ENCODE measurements at regions not wholly inside any gene's neighbourhood (a gene's known extent, or its start where the extent isn't known, plus 50 kb on each side); places are given as distances from the start of the nearest gene placed in this dataset.

DNA sequence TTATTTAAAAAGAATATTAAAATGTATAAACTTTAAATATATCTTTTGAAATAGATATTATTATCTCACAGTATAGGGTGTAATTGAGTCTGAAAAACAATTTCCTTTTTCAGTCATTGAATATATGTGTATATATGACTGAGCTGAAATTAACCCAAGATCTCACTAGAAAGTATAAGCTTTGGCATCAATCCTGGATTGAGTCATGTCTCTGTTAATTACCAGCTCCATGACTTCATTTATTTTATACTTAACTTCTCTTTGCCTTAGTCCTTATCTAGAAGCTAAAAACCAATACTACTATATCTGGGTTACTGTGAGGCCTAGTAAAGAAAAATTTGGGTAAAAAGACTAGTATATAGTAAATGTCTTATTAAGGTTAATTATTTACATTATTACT, 1020.3 kb downstream of the LRFN5 start:
- Mint-ChIP-seq H3K27me3 (no peaks in the 10 kb centered on the region), H3K36me3 (no peaks in the 10 kb centered on the region), H3K9me3 (no peaks in the 10 kb centered on the region), H3K27ac (no peak overlapping the region), H3K4me1 (no peaks in the 10 kb centered on the region), H3K4me3 (no peak overlapping the region)
- ATAC-seq, result no peak

DNA sequence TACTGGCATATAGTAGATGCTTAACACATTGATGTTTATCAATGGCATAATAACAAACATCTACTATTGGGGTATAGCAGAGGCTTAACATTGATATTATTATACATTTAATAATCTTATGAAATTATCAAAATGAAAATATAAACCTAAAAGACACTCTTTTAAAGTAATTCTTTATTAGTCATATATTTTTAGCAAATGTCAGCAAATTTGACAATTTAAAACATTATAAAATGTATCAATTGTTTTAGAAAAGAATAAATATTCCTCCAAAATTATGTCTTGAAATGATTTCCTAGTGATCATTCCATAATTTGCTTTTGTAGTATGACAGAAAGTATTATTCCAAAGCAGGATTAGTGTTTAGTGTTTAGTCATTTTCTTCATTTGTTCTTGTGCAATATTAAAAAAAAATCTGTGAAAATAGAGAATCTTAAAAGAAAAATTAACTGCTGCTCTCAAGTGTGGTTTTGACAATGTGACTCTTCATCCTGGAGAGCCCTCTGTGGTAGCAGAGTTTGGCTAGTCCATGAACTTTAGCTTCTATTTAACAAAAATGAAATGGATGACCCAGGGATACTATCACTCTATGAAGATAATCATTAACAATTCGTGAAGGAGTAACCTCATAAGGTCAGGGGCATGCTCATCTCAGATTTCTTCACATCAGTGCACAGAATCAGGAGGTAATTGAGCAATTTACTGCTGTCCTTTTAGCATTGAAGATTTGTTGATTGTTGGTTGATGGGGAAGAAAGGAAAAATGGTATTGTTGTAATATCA, 1018.5 kb downstream of the LRFN5 start:
- no peaks in the 10 kb centered on the region for H3K27me3 Mint-ChIP-seq
- ATAC-seq, result no peak
- no peaks in the 10 kb centered on the region for H3K36me3 Mint-ChIP-seq
- no peaks in the 10 kb centered on the region for H3K9me3 Mint-ChIP-seq
- H3K4me3 Mint-ChIP-seq, result no peak overlapping the region
- no peak overlapping the region for H3K27ac Mint-ChIP-seq
- no peaks in the 10 kb centered on the region for H3K4me1 Mint-ChIP-seq

DNA sequence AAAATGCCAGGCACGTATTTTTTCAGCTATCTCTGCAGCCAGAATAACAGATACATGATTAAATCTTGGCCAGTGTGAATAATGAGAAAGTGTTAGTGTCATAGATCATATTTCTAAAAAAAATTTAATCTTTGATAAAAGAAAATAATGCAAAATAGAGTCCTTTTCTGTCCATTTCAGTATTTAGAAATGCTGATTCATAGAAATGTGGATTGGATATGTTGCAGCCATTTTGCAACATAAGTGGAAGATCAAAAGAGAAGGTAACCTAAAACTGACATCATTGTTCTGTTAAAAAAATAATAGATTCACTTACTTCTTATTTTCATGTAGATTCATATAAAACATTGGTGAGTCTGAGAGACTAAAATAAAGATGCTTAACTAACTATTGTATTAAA, 1010.3 kb downstream of the LRFN5 start:
- no peak for ATAC-seq

DNA sequence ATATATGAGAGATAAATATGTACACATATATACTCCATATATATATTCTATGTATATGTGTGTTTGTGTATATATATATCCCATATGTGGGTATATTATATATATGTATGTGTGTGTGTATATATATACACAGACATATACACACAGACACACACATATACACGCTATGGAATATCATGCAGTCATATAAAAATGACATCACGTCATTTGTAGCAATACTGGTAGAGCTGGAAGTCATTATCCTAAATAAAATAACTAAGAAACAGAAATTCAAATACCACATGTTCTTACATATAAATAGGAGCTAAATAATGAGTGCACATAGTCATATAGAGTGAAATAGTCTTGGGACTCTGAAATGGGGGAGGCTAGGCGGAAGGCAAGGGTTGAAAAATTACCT, 1000.2 kb downstream of the LRFN5 start:
- ATAC-seq, result no peak
- Mint-ChIP-seq H3K4me3 (no peak overlapping the region), H3K4me1 (no peaks in the 10 kb centered on the region), H3K27ac (no peak overlapping the region), H3K27me3 (no peaks in the 10 kb centered on the region), H3K9me3 (no peaks in the 10 kb centered on the region), H3K36me3 (no peaks in the 10 kb centered on the region)

More for the DNA sequence above, 1010.3 kb downstream of the LRFN5 start:
- Mint-ChIP-seq H3K4me3 (no peak overlapping the region), H3K4me1 (no peaks in the 10 kb centered on the region), H3K27ac (no peak overlapping the region), H3K27me3 (no peaks in the 10 kb centered on the region), H3K36me3 (no peaks in the 10 kb centered on the region), H3K9me3 (peaks cover 2% of the 10 kb centered on the region)

DNA sequence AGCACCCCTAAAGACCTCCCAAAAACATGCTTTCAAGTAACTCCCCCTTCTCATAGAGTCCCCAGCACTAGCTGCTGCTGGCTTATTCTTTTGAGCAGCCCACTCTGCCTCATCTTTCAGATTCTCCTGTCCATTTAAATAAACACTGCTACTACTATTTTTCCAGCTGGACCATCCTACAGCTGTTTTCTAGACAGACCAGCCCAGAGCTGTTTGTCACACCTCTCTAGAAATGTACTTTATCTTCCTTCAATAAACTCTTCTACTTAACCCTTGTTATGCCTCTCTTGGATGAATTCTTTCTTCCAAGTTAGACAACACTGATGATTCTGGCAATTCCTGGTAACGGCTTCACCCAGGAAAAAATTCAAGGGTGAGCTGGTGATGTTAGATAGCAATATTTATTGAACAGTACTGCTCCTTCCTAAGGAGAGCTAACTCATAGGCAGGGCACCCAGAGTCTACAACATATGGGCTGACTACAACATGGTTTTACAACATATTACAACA, 995.7 kb downstream of the LRFN5 start:
- peaks cover 3% of the 10 kb centered on the region for H3K9me3 Mint-ChIP-seq
- no peaks in the 10 kb centered on the region for H3K27me3 Mint-ChIP-seq
- ATAC-seq, result no peak
- H3K4me3 Mint-ChIP-seq, result no peak overlapping the region
- no peaks in the 10 kb centered on the region for H3K36me3 Mint-ChIP-seq
- no peaks in the 10 kb centered on the region for H3K4me1 Mint-ChIP-seq
- no peak overlapping the region for H3K27ac Mint-ChIP-seq

DNA sequence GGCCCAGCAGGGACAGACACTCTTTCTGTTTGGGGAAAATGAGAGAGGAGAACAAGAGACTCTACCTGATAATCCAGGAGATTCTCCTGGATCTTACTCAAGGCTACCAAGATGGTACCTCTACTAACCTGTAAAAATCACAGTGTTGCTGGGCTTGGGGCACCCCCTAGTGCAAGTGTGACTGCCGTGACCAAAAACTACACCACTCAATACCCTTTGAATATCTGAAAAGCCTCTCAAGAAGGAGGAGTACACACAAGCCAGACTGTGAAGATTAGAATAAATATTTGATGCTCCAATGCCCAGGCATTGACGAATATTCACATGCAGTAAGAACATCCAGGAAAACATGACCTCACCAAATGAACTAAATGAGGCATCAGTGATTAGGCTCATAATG, 965.4 kb downstream of the LRFN5 start:
- H3K27ac Mint-ChIP-seq, result no peak overlapping the region
- no peak overlapping the region for H3K4me3 Mint-ChIP-seq
- ATAC-seq, result no peak
- no peaks in the 10 kb centered on the region for H3K36me3 Mint-ChIP-seq
- H3K27me3 Mint-ChIP-seq, result no peaks in the 10 kb centered on the region
- peaks cover 17% of the 10 kb centered on the region for H3K9me3 Mint-ChIP-seq
- H3K4me1 Mint-ChIP-seq, result no peaks in the 10 kb centered on the region

DNA sequence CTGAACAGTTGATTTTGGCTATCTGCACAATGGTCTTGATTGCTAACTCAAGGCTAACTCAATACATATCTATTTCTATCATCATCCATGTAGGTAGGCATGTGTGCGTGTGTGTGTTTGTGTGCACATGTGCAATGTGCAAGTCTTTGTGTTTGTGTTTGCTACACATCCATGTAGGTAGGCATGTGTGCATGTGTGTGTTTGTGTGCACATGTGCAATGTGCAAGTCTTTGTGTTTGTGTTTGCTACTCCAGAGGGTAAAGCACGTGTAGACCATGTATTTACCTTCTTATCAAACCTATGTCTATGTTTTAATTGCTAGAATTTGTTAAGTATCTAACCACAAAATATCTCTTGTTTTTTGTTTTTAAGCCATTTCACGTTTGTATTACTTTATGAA, 962.6 kb downstream of the LRFN5 start:
- no peak for ATAC-seq
- H3K27ac Mint-ChIP-seq, result no peak overlapping the region
- no peaks in the 10 kb centered on the region for H3K27me3 Mint-ChIP-seq
- H3K4me1 Mint-ChIP-seq, result no peaks in the 10 kb centered on the region
- no peaks in the 10 kb centered on the region for H3K36me3 Mint-ChIP-seq
- peaks cover 10% of the 10 kb centered on the region for H3K9me3 Mint-ChIP-seq
- H3K4me3 Mint-ChIP-seq, result no peak overlapping the region

DNA sequence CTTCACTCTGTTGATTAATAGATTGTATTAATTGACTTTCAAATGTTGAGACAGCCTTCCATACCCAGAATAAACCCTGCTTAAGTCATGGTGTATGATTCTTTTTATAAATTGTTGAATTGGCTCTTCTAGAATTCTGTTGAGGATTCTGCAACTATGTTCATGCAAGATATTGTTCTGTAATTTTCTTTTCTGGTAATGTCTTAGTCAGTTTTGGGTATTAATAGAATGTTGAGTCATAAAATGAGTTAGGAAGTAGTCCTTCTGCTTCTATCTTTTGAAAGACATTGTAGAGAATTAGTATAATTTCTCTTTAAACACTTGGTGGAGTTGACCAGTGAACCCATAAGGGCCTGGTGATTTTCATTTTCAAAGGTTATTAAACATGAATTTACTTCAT, 958.9 kb downstream of the LRFN5 start:
- Mint-ChIP-seq H3K27me3 (no peaks in the 10 kb centered on the region), H3K27ac (no peak overlapping the region), H3K4me1 (no peaks in the 10 kb centered on the region), H3K36me3 (no peaks in the 10 kb centered on the region), H3K9me3 (peaks cover 10% of the 10 kb centered on the region), H3K4me3 (no peak overlapping the region)
- no peak for ATAC-seq

DNA sequence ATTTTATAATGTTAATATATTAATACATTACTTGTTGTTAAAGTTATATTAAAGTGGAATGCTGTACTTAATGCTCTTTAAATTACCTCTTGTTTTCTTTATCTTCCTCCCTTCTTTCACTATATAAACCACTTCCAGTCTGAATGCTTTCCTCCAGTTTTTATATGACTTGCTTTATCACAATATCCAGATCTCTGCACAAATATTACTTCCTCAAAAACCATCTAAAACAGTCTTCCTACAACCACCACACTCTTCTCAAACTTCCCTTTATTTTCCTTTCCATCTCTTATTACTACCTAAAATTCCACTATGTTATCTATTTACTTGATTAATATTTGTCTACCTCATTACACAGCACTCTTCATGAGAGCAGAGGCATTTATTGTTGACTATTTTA, 956.6 kb downstream of the LRFN5 start:
- no peak for ATAC-seq
- Mint-ChIP-seq H3K27ac (no peak overlapping the region), H3K36me3 (no peaks in the 10 kb centered on the region), H3K4me3 (no peak overlapping the region), H3K4me1 (no peaks in the 10 kb centered on the region), H3K9me3 (peaks cover 13% of the 10 kb centered on the region), H3K27me3 (no peaks in the 10 kb centered on the region)

DNA sequence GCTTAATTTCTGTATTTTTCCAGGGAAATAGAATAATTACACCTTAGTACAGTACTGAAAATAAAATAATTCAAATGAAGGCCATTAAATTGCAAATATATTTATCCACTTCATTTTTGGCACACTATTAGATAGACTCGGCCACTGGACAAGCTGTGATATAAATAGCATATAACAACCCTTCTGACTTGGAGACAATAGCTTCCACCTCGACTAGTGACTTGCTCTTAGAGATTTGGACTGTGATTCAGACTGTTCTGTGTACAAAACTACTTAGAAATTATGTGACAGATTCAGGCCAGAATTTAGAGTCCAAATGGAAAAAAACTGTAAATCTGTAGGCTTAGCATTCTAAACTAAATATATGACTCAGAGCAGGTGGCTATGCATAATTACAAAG, 949.9 kb downstream of the LRFN5 start:
- Mint-ChIP-seq H3K27me3 (no peaks in the 10 kb centered on the region), H3K9me3 (peaks cover 6% of the 10 kb centered on the region), H3K4me3 (no peak overlapping the region), H3K36me3 (no peaks in the 10 kb centered on the region), H3K4me1 (no peaks in the 10 kb centered on the region), H3K27ac (no peak overlapping the region)
- ATAC-seq, result no peak

DNA sequence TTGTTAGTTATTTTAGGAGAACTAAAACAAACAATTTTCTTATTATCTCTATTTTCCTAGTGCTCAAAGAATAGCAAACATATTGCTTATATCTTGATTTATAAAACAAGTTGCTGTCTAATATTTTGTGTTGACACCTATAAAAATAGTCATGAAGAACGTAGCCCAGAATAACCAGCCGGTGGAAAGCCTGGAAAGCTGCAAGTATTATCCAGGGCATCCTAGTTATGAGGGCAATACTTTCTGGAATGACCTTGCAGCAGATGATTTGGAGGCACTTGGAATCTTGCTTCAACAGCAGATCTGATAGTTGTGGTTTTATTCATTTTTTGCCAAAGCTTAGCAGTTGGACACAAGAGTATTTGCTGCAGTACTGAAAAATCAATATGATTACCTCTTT, 948.7 kb downstream of the LRFN5 start:
- Mint-ChIP-seq H3K27me3 (no peaks in the 10 kb centered on the region), H3K9me3 (peaks cover 6% of the 10 kb centered on the region), H3K36me3 (no peaks in the 10 kb centered on the region), H3K4me3 (no peak overlapping the region), H3K27ac (no peak overlapping the region), H3K4me1 (no peaks in the 10 kb centered on the region)
- no peak for ATAC-seq

DNA sequence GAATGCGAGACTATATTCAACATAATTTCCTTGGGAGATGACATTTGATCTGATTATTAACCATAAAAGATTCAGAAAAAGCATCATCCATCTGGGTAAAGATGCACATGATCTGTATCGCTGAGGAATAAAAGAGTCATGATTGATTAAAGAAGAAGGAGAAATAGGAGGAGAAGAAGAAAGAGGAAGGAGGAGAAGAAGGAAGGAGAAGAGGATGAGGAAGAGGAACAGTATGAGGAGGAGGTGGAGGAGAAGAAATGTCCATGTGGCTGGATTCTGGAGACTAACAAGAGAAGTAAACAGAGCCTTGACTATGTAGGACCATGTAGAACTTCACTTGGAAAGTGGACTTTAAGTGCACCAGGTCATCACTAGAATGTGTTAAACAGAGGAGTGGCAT, 947.4 kb downstream of the LRFN5 start:
- Mint-ChIP-seq H3K27me3 (no peaks in the 10 kb centered on the region), H3K9me3 (peaks cover 6% of the 10 kb centered on the region), H3K4me3 (no peak overlapping the region), H3K27ac (no peak overlapping the region), H3K36me3 (no peaks in the 10 kb centered on the region), H3K4me1 (no peaks in the 10 kb centered on the region)
- no peak for ATAC-seq

DNA sequence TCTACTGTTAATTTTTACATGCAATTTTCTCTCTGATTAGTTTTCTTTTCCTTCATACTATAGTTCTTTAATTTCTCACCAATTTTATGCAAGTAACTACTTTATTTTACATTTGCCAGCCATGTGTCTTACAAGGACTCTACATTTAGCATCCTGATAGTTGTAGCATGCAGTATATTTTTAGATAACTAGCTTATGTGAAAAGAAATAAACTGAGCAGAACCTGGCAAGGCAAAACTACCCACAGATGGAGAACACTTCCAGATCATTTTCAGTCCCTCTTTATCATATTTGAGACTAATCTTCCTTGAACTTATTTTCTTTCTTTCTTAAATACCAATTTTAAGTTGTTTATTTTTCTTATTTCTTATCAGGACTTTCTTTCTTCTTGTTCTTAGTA, 943.6 kb downstream of the LRFN5 start:
- no peak for ATAC-seq
- Mint-ChIP-seq H3K9me3 (peaks cover 3% of the 10 kb centered on the region), H3K36me3 (no peaks in the 10 kb centered on the region), H3K4me1 (no peaks in the 10 kb centered on the region), H3K27me3 (no peaks in the 10 kb centered on the region), H3K4me3 (no peak overlapping the region), H3K27ac (no peak overlapping the region)

DNA sequence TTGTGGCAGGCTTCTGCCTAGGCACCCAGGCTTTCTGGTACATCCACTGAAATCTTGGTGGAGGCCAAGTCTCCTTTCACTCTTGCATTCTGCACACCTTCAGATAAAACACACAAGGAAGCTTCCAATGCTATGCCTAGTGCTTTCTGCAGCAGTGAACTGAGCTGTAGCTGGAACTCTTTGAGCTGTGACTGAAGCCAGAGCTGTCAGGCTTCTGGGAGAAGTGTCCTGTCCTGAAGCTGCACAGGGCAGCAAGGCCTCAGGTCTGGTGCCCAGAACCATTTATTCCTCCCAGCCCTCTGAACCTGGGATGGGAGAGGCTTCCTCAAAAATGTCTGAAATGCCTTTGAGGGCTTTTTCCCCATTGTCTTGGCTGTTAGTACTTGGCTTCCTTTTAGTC, 941.7 kb downstream of the LRFN5 start:
- no peaks in the 10 kb centered on the region for H3K36me3 Mint-ChIP-seq
- H3K4me1 Mint-ChIP-seq, result no peaks in the 10 kb centered on the region

DNA sequence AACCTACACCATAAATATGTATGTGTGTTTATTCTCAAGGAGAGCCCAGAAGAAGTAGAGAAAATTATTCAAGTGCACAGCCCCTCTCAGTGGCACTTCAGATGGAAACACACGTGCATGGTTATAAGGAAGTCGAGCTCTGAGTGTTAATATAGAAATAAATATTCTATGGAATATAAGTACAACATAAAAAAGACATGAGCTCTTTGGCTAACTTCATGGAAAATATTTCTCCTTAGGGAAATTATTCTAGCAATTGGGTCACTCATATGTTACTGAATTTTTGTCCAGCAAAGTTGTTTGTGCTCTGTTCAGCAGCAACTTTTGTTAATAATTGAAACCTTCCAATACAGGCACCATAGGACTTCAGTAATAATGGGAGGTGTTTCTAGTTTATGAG, 939.0 kb downstream of the LRFN5 start:
- Mint-ChIP-seq H3K27ac (no peak overlapping the region), H3K9me3 (no peaks in the 10 kb centered on the region), H3K36me3 (no peaks in the 10 kb centered on the region), H3K4me3 (no peak overlapping the region), H3K27me3 (no peaks in the 10 kb centered on the region), H3K4me1 (no peaks in the 10 kb centered on the region)
- ATAC-seq, result no peak

More for the DNA sequence above, 941.7 kb downstream of the LRFN5 start:
- Mint-ChIP-seq H3K4me3 (no peak overlapping the region), H3K27ac (no peak overlapping the region), H3K9me3 (no peaks in the 10 kb centered on the region), H3K27me3 (no peaks in the 10 kb centered on the region)
- no peak for ATAC-seq

DNA sequence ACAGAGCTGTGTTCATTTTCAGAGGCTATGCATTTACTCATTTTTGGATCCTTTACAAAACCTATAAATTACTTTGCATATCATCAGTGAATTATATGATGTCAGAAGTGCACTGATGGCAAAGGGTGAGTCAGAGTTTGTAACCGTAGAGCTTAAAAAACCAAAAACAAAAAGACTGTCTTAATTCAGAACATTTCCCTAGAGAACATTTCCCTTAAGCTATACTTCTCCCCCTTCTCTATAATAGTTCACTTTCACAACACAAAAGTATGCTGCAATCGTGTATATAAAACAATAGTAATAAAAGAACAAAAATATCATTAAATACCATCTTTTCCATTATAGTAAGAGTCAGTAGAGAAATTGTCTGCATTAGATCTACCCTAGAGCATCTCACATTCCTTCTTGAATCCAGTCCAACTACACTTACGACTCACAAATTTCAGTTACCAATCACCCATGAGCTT, 934.9 kb downstream of the LRFN5 start:
- Mint-ChIP-seq H3K27ac (no peak overlapping the region), H3K36me3 (no peaks in the 10 kb centered on the region), H3K4me1 (no peaks in the 10 kb centered on the region), H3K27me3 (no peaks in the 10 kb centered on the region), H3K4me3 (no peak overlapping the region), H3K9me3 (no peaks in the 10 kb centered on the region)
- no peak for ATAC-seq
